Astrocyte (in vitro differentiated cells and primary cell): ENCODE measurements at regions not wholly inside any gene's neighbourhood (a gene's known extent, or its start where the extent isn't known, plus 50 kb on each side); places are given as distances from the start of the nearest gene placed in this dataset.

ENCODE experiments used
- DNase-seq: peaks from one replicate; pipeline ENCODE4 v3.0.0-alpha.2; 2010; ENCODE audit warnings: low read depth
- FAIRE-seq: peaks from 2 replicates; lab custom pipeline; 2011; peaks lifted over from hg19 to GRCh38; lab: Jason Lieb, UNC
- H2AFZ ChIP-seq: 2 replicates; pipeline ENCODE4 v1.6.0; 2012; ENCODE audit warnings: low read depth, low read length, inconsistent platforms
- H3K27ac ChIP-seq: 2 replicates; pipeline ENCODE4 v1.5.1; 2011; ENCODE audit warnings: low read depth, low read length, inconsistent platforms
- H3K27me3 ChIP-seq: 2 replicates; pipeline ENCODE4 v1.6.0; 2011; ENCODE audit warnings: low read length, inconsistent platforms; ENCODE audit not compliant: insufficient read depth
- H3K36me3 ChIP-seq: 2 replicates; pipeline ENCODE4 v1.5.1; 2011; ENCODE audit warnings: low read length, inconsistent platforms; ENCODE audit not compliant: insufficient read depth
- H3K4me1 ChIP-seq: 2 replicates; pipeline ENCODE4 v1.5.1; 2011; ENCODE audit warnings: low read length, inconsistent platforms; ENCODE audit not compliant: insufficient read depth
- H3K4me2 ChIP-seq: 2 replicates; pipeline ENCODE4 v1.6.0; 2012; ENCODE audit warnings: low read length, inconsistent platforms
- H3K4me3 ChIP-seq: 2 replicates; pipeline ENCODE4 v1.5.1; 2011; ENCODE audit warnings: low read depth, mild to moderate bottlenecking, low read length, inconsistent platforms; ENCODE audit not compliant: insufficient read depth
- H3K79me2 ChIP-seq: 2 replicates; pipeline ENCODE4 v1.6.0; 2012; ENCODE audit warnings: mild to moderate bottlenecking, low read length, inconsistent platforms; ENCODE audit not compliant: insufficient read depth
- H3K9ac ChIP-seq: 2 replicates; pipeline ENCODE4 v1.6.0; 2012; ENCODE audit warnings: mild to moderate bottlenecking, low read length, inconsistent platforms
- H3K9me3 ChIP-seq: 2 replicates; pipeline ENCODE4 v1.5.1; 2012; ENCODE audit warnings: low read depth, mild to moderate bottlenecking, low read length, inconsistent platforms; ENCODE audit not compliant: insufficient read depth
- H4K20me1 ChIP-seq: 2 replicates; pipeline ENCODE4 v1.6.0; 2012; ENCODE audit warnings: low read length, inconsistent platforms; ENCODE audit not compliant: insufficient read depth
- H3K27ac Mint-ChIP-seq: one replicate; pipeline ENCODE4 v1.8.0; 2021; ENCODE audit warnings: mild to moderate bottlenecking, mixed read lengths; ENCODE audit not compliant: unreplicated experiment
- H3K27me3 Mint-ChIP-seq: one replicate; pipeline ENCODE4 v1.8.0; 2021; ENCODE audit warnings: low read depth, mixed read lengths; ENCODE audit not compliant: unreplicated experiment
- H3K36me3 Mint-ChIP-seq: one replicate; pipeline ENCODE4 v1.8.0; 2021; ENCODE audit warnings: low read depth, mixed read lengths; ENCODE audit not compliant: unreplicated experiment
- H3K4me1 Mint-ChIP-seq: one replicate; pipeline ENCODE4 v1.8.0; 2021; ENCODE audit warnings: low read depth, mixed read lengths; ENCODE audit not compliant: unreplicated experiment
- H3K4me3 Mint-ChIP-seq: one replicate; pipeline ENCODE4 v1.8.0; 2021; ENCODE audit warnings: mild to moderate bottlenecking, moderate library complexity, mixed read lengths; ENCODE audit not compliant: unreplicated experiment
- H3K9me3 Mint-ChIP-seq: one replicate; pipeline ENCODE4 v1.8.0; 2021; ENCODE audit warnings: mild to moderate bottlenecking, mixed read lengths; ENCODE audit not compliant: unreplicated experiment
- CTCF ChIP-seq: IDR thresholded peaks from 2 replicates; pipeline ENCODE4 v1.5.1; 2011; ENCODE audit warnings: low read depth, mild to moderate bottlenecking, inconsistent platforms, low read length, moderate library complexity; ENCODE audit not compliant: insufficient read depth
- EZH2 ChIP-seq: IDR thresholded peaks from 2 replicates; pipeline ENCODE4 v1.6.1; 2012; ENCODE audit warnings: mild to moderate bottlenecking, low read length, inconsistent platforms; ENCODE audit not compliant: insufficient read depth

GRCh38 chr1:79082233-79082632, 75.7 kb upstream of the ADGRL4 start:
- H3K27me3 ChIP-seq, result no peaks in the 10 kb centered on the region
- H4K20me1 ChIP-seq, result no peaks in the 10 kb centered on the region
- no peak overlapping the region for H3K4me2 ChIP-seq
- H2AFZ ChIP-seq, result no peak overlapping the region
- H3K9me3 ChIP-seq, result no peaks in the 10 kb centered on the region
- no peaks in the 10 kb centered on the region for H3K79me2 ChIP-seq
- H3K36me3 ChIP-seq, result no peaks in the 10 kb centered on the region
- Mint-ChIP-seq H3K36me3 (no peaks in the 10 kb centered on the region), H3K4me1 (peaks cover 15% of the 10 kb centered on the region), H3K27me3 (no peaks in the 10 kb centered on the region), H3K27ac (no peak overlapping the region), H3K9me3 (peaks cover 4% of the 10 kb centered on the region), H3K4me3 (no peak overlapping the region)
- no peak overlapping the region for H3K27ac ChIP-seq
- no peak overlapping the region for H3K4me3 ChIP-seq
- TF ChIP-seq CTCF (no peak), EZH2 (no peak)
- DNase-seq (no peak), FAIRE-seq (no peak)
- no peak overlapping the region for H3K9ac ChIP-seq
- H3K4me1 ChIP-seq, result peaks cover 8% of the 10 kb centered on the region

DNA sequence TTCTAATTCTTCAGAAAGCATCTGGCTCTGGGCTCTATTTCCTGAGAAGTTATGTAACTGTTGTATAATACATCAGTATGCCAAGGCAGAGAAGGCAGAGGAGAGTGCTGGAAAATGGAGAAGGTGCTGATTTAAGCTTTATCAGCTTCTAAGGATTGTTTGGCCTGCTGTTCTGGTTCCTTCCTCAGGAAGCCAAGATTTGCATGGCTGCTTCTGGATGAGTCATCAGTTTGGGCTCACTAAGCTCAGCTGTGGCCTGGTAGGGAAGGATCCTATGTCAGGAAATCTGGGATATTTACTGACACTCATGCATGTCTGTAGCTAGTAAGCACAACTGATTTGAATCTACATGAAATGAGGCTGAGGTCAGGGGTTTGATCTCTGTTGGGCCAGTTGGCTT, 73.2 kb upstream of the ADGRL4 start:
- Mint-ChIP-seq H3K4me3 (no peak overlapping the region), H3K9me3 (peaks cover 4% of the 10 kb centered on the region), H3K36me3 (no peaks in the 10 kb centered on the region), H3K27me3 (no peaks in the 10 kb centered on the region), H3K4me1 (peaks cover 15% of the 10 kb centered on the region), H3K27ac (peak overlapping the region; percentile 93)
- DNase-seq (peak; percentile 88), FAIRE-seq (peak; percentile 92)
- H3K9me3 ChIP-seq, result no peaks in the 10 kb centered on the region
- no peak overlapping the region for H3K27ac ChIP-seq
- no peak overlapping the region for H3K4me3 ChIP-seq
- H3K4me1 ChIP-seq, result peaks cover 8% of the 10 kb centered on the region
- no peaks in the 10 kb centered on the region for H3K79me2 ChIP-seq
- H2AFZ ChIP-seq, result peak overlapping the region; percentile 39
- no peaks in the 10 kb centered on the region for H3K27me3 ChIP-seq
- TF ChIP-seq CTCF, result no peak
- no peak for TF ChIP-seq EZH2
- H3K4me2 ChIP-seq, result no peak overlapping the region
- no peaks in the 10 kb centered on the region for H4K20me1 ChIP-seq
- H3K9ac ChIP-seq, result no peak overlapping the region
- no peaks in the 10 kb centered on the region for H3K36me3 ChIP-seq

DNA sequence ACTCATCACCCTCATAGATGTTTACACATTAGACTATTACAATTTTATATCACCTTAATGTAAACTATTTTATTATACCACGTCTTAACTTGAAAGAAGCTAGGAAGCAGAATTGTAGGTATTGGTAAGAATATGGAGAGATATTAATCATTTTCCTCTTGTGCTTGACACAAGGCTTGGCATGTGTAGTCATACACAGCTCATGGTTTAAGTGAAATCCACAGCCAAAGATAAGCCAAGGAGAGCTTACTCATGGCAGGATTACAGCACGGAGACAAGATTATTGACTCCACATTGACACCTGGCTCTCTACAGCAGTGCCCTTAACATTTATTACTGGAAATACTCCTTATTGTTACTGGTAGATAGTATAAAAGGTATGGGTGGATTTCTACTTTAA, 68.4 kb upstream of the ADGRL4 start:
- DNase-seq (no peak), FAIRE-seq (no peak)
- H3K9ac ChIP-seq, result no peak overlapping the region
- Mint-ChIP-seq H3K4me1 (peaks cover 4% of the 10 kb centered on the region), H3K4me3 (no peak overlapping the region), H3K27me3 (no peaks in the 10 kb centered on the region), H3K36me3 (no peaks in the 10 kb centered on the region), H3K9me3 (peaks cover 4% of the 10 kb centered on the region), H3K27ac (no peak overlapping the region)
- no peak overlapping the region for H3K4me3 ChIP-seq
- H3K36me3 ChIP-seq, result no peaks in the 10 kb centered on the region
- no peaks in the 10 kb centered on the region for H3K27me3 ChIP-seq
- TF ChIP-seq EZH2 (no peak), CTCF (no peak)
- peaks cover 7% of the 10 kb centered on the region for H3K4me1 ChIP-seq
- no peaks in the 10 kb centered on the region for H3K79me2 ChIP-seq
- no peak overlapping the region for H3K27ac ChIP-seq
- H2AFZ ChIP-seq, result no peak overlapping the region
- no peaks in the 10 kb centered on the region for H3K9me3 ChIP-seq
- H4K20me1 ChIP-seq, result no peaks in the 10 kb centered on the region
- H3K4me2 ChIP-seq, result no peak overlapping the region
